ENCODE measurements at regions not wholly inside any gene's neighbourhood (a gene's known extent, or its start where the extent isn't known, plus 50 kb on each side); places are given as distances from the start of the nearest gene placed in this dataset.

- BruUV-seq (replicated peaks): no TSS peak
- in situ Hi-C loops (cut with MboI): no loop called here
- Histone ChIP-seq H3K4me3 (no peak overlapping the region), H3K27me3 (replicated peaks in 1 of 2; ENCODE audit: control insufficient read depth in 2 of 2, insufficient read depth in 2 of 2, low read length in 1 of 2) (no peaks in the 10 kb centered on the region), H3K27ac (ENCODE audit: control insufficient read depth, insufficient read depth) (no peak overlapping the region), H3K79me2 (ENCODE audit: control insufficient read depth, insufficient read depth, low read length) (no peaks in the 10 kb centered on the region), H3K36me3 (ENCODE audit: control insufficient read depth in 2 of 2, insufficient read depth in 2 of 2, low read length in 1 of 2) (no peaks in the 10 kb centered on the region), H3K9ac (ENCODE audit: control insufficient read depth, insufficient read depth, low read length) (no peak overlapping the region), H3K4me1 (ENCODE audit: control insufficient read depth, insufficient read depth, low read length) (no peaks in the 10 kb centered on the region), H3K9me3 (replicated peaks; ENCODE audit: control insufficient read depth, insufficient read depth, low read length) (no peaks in the 10 kb centered on the region), H2AFZ (ENCODE audit: control insufficient read depth, low read depth, low read length) (no peak overlapping the region), H4K20me1 (ENCODE audit: control insufficient read depth, insufficient read depth) (no peaks in the 10 kb centered on the region), H3K4me2 (ENCODE audit: control insufficient read depth, insufficient read depth) (no peak overlapping the region)
- ATAC-seq (no peak), DNase-seq (ENCODE audit: low read depth, low spot score) (no peak), FAIRE-seq (no peak)
- RAD21 ChIA-PET (ENCODE audit: unreplicated experiment): no interaction called here
- no peak for TF ChIP-seq RBBP5 (conservative IDR thresholded peaks at IDR 0.05)
- no peak for TF ChIP-seq POLR2AphosphoS2 (IDR thresholded peaks at IDR 0.05; ENCODE audit: low read depth, low read length)
- TF ChIP-seq SMAD5 (IDR thresholded peaks at IDR 0.05; ENCODE audit: low read depth): no peak
- TF ChIP-seq ZZZ3 (IDR thresholded peaks at IDR 0.05; ENCODE audit: control insufficient read depth, insufficient read length, low read depth): no peak
- CTCF ChIA-PET: no interaction called here
- SMC1A ChIA-PET (ENCODE audit: uncharacterized antibody, unreplicated experiment): no interaction called here
- POLR2A ChIA-PET: no interaction called here
- 15% methylated on average over 3 of the region's 3 CpGs for WGBS (ENCODE audit: insufficient coverage, insufficient replicate concordance, low lambda C conversion rate, missing lambda C conversion rate)
- intact Hi-C loops (cut with micrococcal nuclease; ENCODE audit: unreplicated experiment): no loop called here
Measured at GRCh38 chr1:163845279-163845678, 523.5 kb downstream of the NUF2 start.

GRCh38 chr1:163863731-163864130 lies 542.0 kb downstream of the NUF2 start:
- H2AFZ ChIP-seq (ENCODE audit: control insufficient read depth, low read depth, low read length): no peak overlapping the region
- no peak for ATAC-seq
- H3K27me3 ChIP-seq (replicated peaks in 1 of 2; ENCODE audit: control insufficient read depth in 2 of 2, insufficient read depth in 2 of 2, low read length in 1 of 2): no peaks in the 10 kb centered on the region
- no peak overlapping the region for H3K27ac ChIP-seq (ENCODE audit: control insufficient read depth, insufficient read depth)
- 19% methylated on average over 6 of the region's 6 CpGs for WGBS (ENCODE audit: insufficient coverage, insufficient replicate concordance, low lambda C conversion rate, missing lambda C conversion rate)
- in situ Hi-C loops (cut with MboI) (no loop called here), intact Hi-C loops (cut with micrococcal nuclease; ENCODE audit: unreplicated experiment) (no loop called here)
- H3K4me3 ChIP-seq: no peak overlapping the region
- DNase-seq (ENCODE audit: low read depth, low spot score): no peak
- ChIA-PET CTCF (no interaction called here), POLR2A (no interaction called here), RAD21 (ENCODE audit: unreplicated experiment) (no interaction called here), SMC1A (ENCODE audit: uncharacterized antibody, unreplicated experiment) (interaction anchor here (0.7 kb wide), 1 partner anchor 58 kb away, joined by 4 read pairs; no protein-coding TSS in a partner anchor)
- H3K4me2 ChIP-seq (ENCODE audit: control insufficient read depth, insufficient read depth): no peak overlapping the region
- TF ChIP-seq ZBED1 (IDR thresholded peaks at IDR 0.05; ENCODE audit: borderline replicate concordance): no peak
- no peak for TF ChIP-seq CREM (IDR thresholded peaks at IDR 0.05; ENCODE audit: low read depth)
- no peak for TF ChIP-seq RAD51 (IDR thresholded peaks at IDR 0.05)
- TF ChIP-seq MXI1 (IDR thresholded peaks at IDR 0.05; ENCODE audit: low read depth, low read length): no peak
- TF ChIP-seq POU2F2 (IDR thresholded peaks at IDR 0.05; ENCODE audit: borderline replicate concordance, low read depth, low read length): no peak
- no peak for TF ChIP-seq ZNF207 (IDR thresholded peaks at IDR 0.05; ENCODE audit: borderline replicate concordance)
- no peak for TF ChIP-seq ATF7 (IDR thresholded peaks at IDR 0.05; ENCODE audit: low read depth)
- H3K36me3 ChIP-seq (ENCODE audit: control insufficient read depth in 2 of 2, insufficient read depth in 2 of 2, low read length in 1 of 2): no peaks in the 10 kb centered on the region
- no peaks in the 10 kb centered on the region for H4K20me1 ChIP-seq (ENCODE audit: control insufficient read depth, insufficient read depth)
- no peaks in the 10 kb centered on the region for H3K9me3 ChIP-seq (replicated peaks; ENCODE audit: control insufficient read depth, insufficient read depth, low read length)
- H3K9ac ChIP-seq (ENCODE audit: control insufficient read depth, insufficient read depth, low read length): no peak overlapping the region
- H3K79me2 ChIP-seq (ENCODE audit: control insufficient read depth, insufficient read depth, low read length): no peaks in the 10 kb centered on the region
- no peaks in the 10 kb centered on the region for H3K4me1 ChIP-seq (ENCODE audit: control insufficient read depth, insufficient read depth, low read length)
- no peak for FAIRE-seq
- BruUV-seq (replicated peaks): no TSS peak
